ENCODE measurements at regions not wholly inside any gene's neighbourhood (a gene's known extent, or its start where the extent isn't known, plus 50 kb on each side); places are given as distances from the start of the nearest gene placed in this dataset.

DNA sequence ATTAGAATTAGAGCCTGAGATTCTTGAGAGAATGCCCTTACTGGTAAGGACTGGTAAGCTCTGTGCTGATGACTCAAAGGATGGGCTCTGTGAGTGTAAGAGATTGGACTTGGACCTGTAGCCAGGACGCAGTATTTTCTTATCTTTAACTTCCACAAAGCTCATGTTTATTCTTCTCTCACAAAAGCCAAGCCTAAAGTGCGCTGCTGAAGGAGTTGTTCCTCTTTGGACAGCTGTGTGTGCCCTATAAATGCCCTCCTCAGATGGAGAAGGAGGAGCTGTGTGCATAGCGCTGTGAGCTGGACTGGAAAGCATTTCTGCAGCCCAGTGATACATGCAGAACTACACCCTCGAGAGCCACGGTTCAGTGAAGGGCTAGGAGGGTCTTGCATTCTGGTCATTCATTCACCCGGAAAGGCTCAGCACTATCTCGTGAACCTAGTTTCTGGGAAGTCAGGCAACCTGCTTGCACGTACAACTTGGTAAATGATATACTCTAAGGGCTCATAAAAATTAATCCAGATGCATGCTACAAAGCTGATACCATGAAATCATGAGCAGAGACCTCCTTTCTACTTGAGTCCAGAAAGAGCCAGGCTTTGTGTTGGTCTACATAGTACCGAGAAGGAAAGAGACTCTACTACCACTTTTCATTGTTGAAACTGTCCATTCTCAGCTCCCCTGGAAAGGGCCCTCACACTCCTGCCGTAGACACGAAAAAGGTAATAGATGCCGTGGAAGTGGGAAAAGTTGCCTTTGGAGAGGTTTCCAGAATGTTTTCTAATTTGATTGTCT is 103.0 kb upstream of the TBL1XR1 start:
- TF ChIP-seq, protein P1, sequence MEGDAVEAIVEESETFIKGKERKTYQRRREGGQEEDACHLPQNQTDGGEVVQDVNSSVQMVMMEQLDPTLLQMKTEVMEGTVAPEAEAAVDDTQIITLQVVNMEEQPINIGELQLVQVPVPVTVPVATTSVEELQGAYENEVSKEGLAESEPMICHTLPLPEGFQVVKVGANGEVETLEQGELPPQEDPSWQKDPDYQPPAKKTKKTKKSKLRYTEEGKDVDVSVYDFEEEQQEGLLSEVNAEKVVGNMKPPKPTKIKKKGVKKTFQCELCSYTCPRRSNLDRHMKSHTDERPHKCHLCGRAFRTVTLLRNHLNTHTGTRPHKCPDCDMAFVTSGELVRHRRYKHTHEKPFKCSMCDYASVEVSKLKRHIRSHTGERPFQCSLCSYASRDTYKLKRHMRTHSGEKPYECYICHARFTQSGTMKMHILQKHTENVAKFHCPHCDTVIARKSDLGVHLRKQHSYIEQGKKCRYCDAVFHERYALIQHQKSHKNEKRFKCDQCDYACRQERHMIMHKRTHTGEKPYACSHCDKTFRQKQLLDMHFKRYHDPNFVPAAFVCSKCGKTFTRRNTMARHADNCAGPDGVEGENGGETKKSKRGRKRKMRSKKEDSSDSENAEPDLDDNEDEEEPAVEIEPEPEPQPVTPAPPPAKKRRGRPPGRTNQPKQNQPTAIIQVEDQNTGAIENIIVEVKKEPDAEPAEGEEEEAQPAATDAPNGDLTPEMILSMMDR (conservative IDR thresholded peaks at IDR 0.05 in 1 of 2, IDR thresholded peaks at IDR 0.05 in 1 of 2; ENCODE audit: extremely low read depth in 1 of 2, insufficient read depth in 1 of 2, low read depth in 1 of 2, low read length in 2 of 2), result no peak
- TF ChIP-seq EZH2 (IDR thresholded peaks at IDR 0.05; ENCODE audit: borderline replicate concordance, low read length), result no peak

Measured in mammary epithelial cell (primary cell).